ENCODE measurements at regions not wholly inside any gene's neighbourhood (a gene's known extent, or its start where the extent isn't known, plus 50 kb on each side); places are given as distances from the start of the nearest gene placed in this dataset.
"Not testable (repeated sequence)": the region's sequence is repeated elsewhere in the genome, so short reads cannot be mapped to it uniquely, and the experiment has no call there.

- peaks cover 6 to 8% of the 10 kb centered on the region in 2 donors for H3K4me1 ChIP-seq
- TF ChIP-seq CTCF (IDR thresholded peaks at IDR 0.05 in 4 of 5, conservative IDR thresholded peaks at IDR 0.05 in 1 of 5) (no peak), POLR2A (IDR thresholded peaks at IDR 0.05) (no peak)
- no peaks in the 10 kb centered on the region for H3K9me3 ChIP-seq
- intact Hi-C loops (cut with DNase I; ENCODE audit: low total_unique reads), result loop anchor here (2.0 kb wide), 2 partner anchors 966 to 1246 kb away; no protein-coding TSS in a partner anchor
- DNase-seq (no peak), ATAC-seq (no peak)
- H3K27me3 ChIP-seq, result no peaks in the 10 kb centered on the region
- in situ Hi-C loops (cut with MboI; ENCODE audit: low sequenced_read_pairs in 4 of 4), result no loop called here
- H3K36me3 ChIP-seq, result no peaks in the 10 kb centered on the region
- peak overlapping the region in 1 of 4 donors; percentile 48 for H3K4me3 ChIP-seq
- no peak overlapping the region for H3K27ac ChIP-seq
These were observed 67.7 kb downstream of the DIO3 start for GRCh38 chr14:101628975-101629374.

DNA sequence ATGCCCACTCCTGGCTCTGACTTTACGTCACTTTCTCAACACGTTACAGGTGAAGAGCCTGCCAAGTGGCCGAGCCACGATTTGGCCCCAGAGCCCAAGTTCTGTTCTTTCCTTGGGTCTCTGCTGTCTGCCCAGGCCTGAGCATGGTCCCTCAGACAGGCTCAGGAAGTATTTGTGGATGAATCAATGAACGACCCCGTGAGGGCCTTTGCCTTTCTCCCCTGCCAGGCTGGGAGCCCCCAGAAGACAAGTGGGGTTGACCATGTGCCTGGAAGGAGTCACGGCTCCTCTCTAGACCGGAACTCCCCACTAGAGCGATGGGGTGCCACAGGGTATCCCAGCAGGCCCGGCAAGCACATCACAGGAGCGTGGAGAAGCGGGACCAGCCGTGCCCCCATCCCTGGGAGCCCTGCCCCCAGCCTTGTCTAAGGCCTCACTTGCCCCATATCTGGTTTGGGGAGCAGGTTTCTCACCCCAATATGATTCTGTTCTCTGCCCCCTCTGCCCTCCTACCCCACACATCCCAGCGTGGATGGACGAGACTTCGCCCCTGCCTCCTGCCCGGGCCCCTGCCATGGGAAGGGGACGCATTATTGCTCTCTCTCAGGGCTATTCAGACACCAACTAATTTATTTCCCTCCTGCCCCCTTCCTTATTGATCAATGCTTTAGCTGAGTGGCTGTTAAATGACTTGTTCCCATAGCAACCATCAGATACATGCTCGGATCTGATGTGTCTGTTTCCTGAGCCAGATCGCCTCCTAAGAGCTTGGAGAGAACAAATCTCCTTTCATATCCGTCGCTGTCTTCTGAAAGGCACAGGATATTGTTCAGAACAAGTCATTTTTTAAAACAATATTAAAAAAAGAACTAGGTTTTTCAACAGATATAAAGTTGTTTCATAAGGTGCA lies 69.0 kb downstream of the DIO3 start:
- no peak for ATAC-seq
- in situ Hi-C loops (cut with MboI; ENCODE audit: low sequenced_read_pairs in 4 of 4) (no loop called here), intact Hi-C loops (cut with DNase I; ENCODE audit: low total_unique reads) (no loop called here)
- DNase-seq, result no peak
- Histone ChIP-seq H3K27ac (no peak overlapping the region), H3K9me3 (no peaks in the 10 kb centered on the region), H3K4me1 (peaks cover 6 to 8% of the 10 kb centered on the region in 2 donors), H3K4me3 (no peak overlapping the region), H3K27me3 (no peaks in the 10 kb centered on the region), H3K36me3 (no peaks in the 10 kb centered on the region)
- no peak for TF ChIP-seq CTCF (IDR thresholded peaks at IDR 0.05 in 4 of 5, conservative IDR thresholded peaks at IDR 0.05 in 1 of 5)
- no peak for TF ChIP-seq POLR2A (IDR thresholded peaks at IDR 0.05)

DNA sequence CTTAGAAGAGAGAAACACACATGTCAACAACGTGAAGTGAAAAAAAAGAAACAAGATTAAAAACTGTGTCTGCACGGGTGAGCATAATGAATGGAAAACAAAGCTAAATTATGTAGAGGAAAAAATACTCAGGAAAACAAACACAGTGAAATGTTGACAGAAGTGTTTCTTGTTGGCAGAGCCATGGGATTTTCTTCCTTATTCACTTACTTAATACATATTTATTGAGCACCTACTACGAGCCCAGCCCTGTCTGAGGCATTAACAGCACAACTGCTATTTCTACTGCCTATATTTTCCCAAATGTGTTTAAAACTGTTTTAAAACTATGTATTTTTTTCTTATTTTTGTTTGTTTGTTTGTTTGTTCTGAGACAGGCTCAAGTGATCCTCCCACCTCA lies 69.9 kb downstream of the DIO3 start:
- no peaks in the 10 kb centered on the region for H3K9me3 ChIP-seq
- H3K4me3 ChIP-seq, result no peak overlapping the region
- no peak for ATAC-seq
- DNase-seq, result no peak
- H3K4me1 ChIP-seq, result peaks cover 6 to 8% of the 10 kb centered on the region in 2 donors
- H3K36me3 ChIP-seq, result no peaks in the 10 kb centered on the region
- H3K27ac ChIP-seq, result no peak overlapping the region
- intact Hi-C loops (cut with DNase I; ENCODE audit: low total_unique reads) (no loop called here), in situ Hi-C loops (cut with MboI; ENCODE audit: low sequenced_read_pairs in 4 of 4) (no loop called here)
- TF ChIP-seq POLR2A (IDR thresholded peaks at IDR 0.05) (no peak), CTCF (IDR thresholded peaks at IDR 0.05 in 4 of 5, conservative IDR thresholded peaks at IDR 0.05 in 1 of 5) (no peak)
- H3K27me3 ChIP-seq, result no peaks in the 10 kb centered on the region

DNA sequence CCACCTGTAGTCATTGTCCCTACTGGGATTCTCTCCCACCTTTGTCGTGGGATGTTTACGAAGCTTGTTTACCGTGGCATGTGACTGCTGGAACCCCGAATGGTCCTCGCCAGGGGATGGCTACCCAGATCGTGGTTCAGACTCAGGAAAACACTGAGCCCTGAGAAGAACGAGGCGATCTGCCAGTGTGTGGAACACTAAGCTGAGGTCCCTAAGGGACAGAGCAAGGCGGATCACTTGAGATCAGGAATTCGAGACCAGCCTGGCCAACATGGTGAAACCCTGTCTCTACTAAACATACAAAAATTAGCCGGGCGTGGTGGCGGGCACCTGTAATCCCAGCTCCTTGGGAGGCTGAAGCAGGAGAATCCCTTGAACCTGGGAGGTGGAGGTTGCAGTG lies 70.7 kb downstream of the DIO3 start:
- H3K27me3 ChIP-seq; DNase-seq; H3K4me1 ChIP-seq; H3K36me3 ChIP-seq; ATAC-seq; H3K9me3 ChIP-seq; H3K4me3 ChIP-seq; in situ Hi-C loops (cut with MboI; ENCODE audit: low sequenced_read_pairs in 4 of 4); H3K27ac ChIP-seq; intact Hi-C loops (cut with DNase I; ENCODE audit: low total_unique reads): not testable (repeated sequence)

- peaks cover 6 to 8% of the 10 kb centered on the region in 2 donors for H3K4me1 ChIP-seq
- H3K9me3 ChIP-seq, result no peaks in the 10 kb centered on the region
- no peak for TF ChIP-seq POLR2A (IDR thresholded peaks at IDR 0.05)
- no peak for TF ChIP-seq CTCF (IDR thresholded peaks at IDR 0.05 in 4 of 5, conservative IDR thresholded peaks at IDR 0.05 in 1 of 5)
- in situ Hi-C loops (cut with MboI; ENCODE audit: low sequenced_read_pairs in 4 of 4) (no loop called here), intact Hi-C loops (cut with DNase I; ENCODE audit: low total_unique reads) (no loop called here)
- no peak for ATAC-seq
- no peaks in the 10 kb centered on the region for H3K27me3 ChIP-seq
- H3K27ac ChIP-seq, result no peak overlapping the region
- H3K4me3 ChIP-seq, result no peak overlapping the region
- H3K36me3 ChIP-seq, result no peaks in the 10 kb centered on the region
- DNase-seq, result no peak
These were observed 71.2 kb downstream of the DIO3 start for GRCh38 chr14:101632520-101632919.

Measured in gastrocnemius medialis (tissue), 4 donors.